NCI-H345 treated with DMSO at 0.1 percent for 48 hours (cell line): ENCODE measurements at regions not wholly inside any gene's neighbourhood (a gene's known extent, or its start where the extent isn't known, plus 50 kb on each side); places are given as distances from the start of the nearest gene placed in this dataset.
A peak's percentile ranks its signal among the peaks of the same experiment; 100 is the strongest.

Experiments used
- DNase-seq: peaks from one replicate; lab custom pipeline; 2025; ENCODE audit not compliant: unreplicated experiment; lab: John Stamatoyannopoulos, UW

- no peak for DNase-seq
Measured at GRCh38 chr11:129324533-129325175, 51.0 kb upstream of the BARX2 start.

GRCh38 chr11:129323896-129324502, 51.6 kb upstream of the BARX2 start:
- no peak for DNase-seq

GRCh38 chr11:129322941-129323340, 52.7 kb upstream of the BARX2 start:
- no peak for DNase-seq

DNA sequence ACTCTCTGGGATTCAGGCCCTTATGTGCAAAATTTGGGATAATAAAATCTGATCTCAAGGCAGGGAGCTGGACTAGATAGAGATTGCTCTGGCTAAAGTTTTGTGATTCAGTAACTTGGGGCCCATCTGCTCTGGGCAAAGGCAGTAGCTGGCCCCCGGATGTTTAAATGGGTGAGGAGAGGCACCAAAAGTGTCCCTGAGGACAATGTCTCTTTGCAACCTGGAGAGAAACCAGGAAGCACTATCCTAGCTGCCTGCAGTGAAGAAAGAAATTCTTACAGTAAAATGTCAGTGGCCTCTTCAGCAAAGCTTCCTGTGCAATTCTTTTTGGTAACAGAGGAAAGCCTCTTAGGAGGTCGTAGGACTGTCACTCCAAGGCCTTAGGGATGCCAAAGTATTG, 54.6 kb upstream of the BARX2 start:
- no peak for DNase-seq

- DNase-seq = no peak
Measured at GRCh38 chr11:129320494-129320893, 55.2 kb upstream of the BARX2 start.

- DNase-seq = no peak
Measured at GRCh38 chr11:129319751-129320150, 55.9 kb upstream of the BARX2 start.

DNA sequence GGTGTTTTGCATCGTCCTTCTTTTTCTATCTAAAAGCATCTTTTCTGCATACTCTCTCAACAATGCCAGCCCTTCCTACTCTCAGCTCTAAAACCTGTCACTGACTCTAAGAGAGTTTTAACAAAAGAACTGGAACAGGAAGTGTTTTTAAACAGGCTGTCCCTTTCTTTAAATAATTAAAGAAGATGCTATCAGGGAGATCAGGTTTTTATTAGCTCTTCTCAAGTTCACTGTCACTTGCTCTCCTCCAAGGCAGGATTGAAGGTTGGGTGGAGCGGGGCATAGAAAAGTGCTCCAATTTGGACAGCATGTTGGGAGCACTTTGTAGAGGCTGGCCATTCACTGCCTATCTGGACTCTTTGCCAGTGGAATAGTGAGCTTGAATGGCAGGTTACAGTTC, 56.4 kb upstream of the BARX2 start:
- DNase-seq = no peak

GRCh38 chr11:129317571-129317970, 58.1 kb upstream of the BARX2 start:
- DNase-seq = peak; percentile 57

GRCh38 chr11:129316781-129317180, 58.9 kb upstream of the BARX2 start:
- no peak for DNase-seq

DNA sequence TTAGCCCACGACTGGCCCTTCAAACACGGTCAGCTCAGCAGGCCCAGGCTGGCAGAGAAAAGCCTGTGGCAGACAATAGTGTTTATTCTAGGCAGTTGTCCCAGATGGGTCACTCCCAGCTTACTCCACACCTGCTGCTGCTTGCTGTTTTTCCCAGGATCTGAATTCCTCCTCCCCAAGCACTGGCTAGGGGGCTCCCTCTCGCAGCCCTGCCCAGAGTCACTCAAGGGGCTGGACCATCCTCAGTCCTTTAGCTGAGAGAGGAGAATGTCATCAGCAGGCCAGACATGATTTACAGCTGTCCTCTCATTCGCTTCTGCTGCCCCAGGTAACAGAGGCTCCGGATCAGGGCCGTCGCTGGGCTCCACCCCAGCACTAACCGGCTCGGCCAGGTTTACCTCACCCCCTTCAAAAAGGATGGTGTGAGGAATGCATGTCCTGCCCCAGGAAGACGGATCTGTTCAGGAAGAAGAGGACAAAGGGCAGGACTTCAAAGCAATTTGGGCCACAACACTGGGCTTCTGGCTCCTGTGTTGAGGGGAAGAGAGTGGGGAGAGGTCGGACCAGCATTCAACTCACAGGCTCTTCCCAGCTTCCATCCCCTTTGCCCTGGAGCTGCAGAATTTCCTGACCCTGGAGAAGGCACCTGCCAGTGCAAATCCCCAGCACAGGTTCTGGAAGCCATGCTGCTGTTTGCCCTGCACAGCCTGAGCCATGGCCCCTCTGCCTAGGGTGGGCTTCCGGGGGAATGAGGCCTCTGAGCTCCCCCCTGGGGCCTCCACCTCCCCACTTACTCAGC, 59.7 kb upstream of the BARX2 start:
- peak; percentile 87 for DNase-seq

GRCh38 chr11:129314371-129314770, 61.3 kb upstream of the BARX2 start:
- DNase-seq = no peak

- no peak for DNase-seq
Measured at GRCh38 chr11:129313541-129314297, 61.9 kb upstream of the BARX2 start.

GRCh38 chr11:129312730-129313503, 62.7 kb upstream of the BARX2 start:
- DNase-seq = no peak

- no peak for DNase-seq
Measured at GRCh38 chr11:129308241-129308865, 67.3 kb upstream of the BARX2 start.

DNA sequence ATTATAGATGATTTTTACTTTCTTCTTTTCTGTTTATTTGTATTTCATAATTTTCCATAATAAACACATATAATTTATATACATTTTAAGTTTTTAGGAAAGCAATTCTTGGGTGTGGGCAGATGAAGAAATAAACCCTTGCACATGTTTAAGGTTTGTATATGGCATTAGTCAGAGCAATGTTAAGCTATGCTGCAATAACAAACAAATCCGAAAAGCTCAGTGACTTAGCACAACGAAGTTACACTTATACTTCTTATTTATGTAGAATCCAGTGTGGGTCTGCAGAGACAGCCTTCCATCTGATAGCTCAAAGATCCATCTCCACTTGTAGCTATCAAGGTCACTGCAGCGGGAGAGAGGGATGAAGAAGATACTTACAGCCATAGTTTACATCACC, 68.5 kb upstream of the BARX2 start:
- DNase-seq = no peak

GRCh38 chr11:129302386-129303101, 73.1 kb upstream of the BARX2 start:
- no peak for DNase-seq

GRCh38 chr11:129300099-129300498, 75.5 kb upstream of the BARX2 start:
- DNase-seq = no peak

DNA sequence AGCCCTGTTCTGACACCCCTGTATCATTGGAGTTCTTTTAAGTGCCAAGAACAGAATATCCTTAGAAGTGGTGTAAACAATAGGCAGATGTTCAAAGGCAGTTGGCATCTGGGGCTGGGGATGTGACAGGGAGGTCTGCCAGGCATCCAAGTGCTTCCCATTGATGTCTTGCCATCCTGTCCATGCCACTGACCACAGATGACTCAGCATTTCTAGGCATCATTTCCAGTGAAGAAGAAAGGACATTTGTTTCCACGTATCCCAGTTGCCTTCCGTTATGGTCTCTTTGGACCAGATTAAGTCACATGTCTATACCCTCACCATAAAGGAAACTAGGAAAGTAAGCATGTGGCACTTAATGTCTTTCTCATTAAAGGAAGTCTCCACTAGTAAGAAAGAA, 76.7 kb upstream of the BARX2 start:
- no peak for DNase-seq

DNA sequence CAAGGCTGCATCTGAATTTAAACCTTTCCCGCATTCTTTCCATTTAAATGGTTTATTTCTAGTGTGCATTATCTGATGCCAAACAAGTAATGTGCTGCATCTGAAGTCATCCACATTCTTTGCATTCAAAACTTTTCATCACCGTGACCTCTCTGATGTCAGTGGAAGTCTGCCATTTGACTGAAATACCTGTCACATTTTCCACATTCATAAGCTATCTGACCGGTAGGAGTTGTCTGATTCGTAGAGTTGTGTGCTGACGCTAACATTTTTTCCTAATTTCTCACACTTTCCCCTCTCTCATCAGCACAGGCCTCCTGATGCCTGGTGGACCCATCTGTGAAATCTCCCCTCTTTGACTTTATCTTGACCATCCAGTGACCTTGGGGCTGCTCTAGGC, 79.9 kb upstream of the BARX2 start:
- no peak for DNase-seq

GRCh38 chr11:129292771-129293170, 82.9 kb upstream of the BARX2 start:
- no peak for DNase-seq
